BLaER1 (cell line): ENCODE measurements at regions not wholly inside any gene's neighbourhood (a gene's known extent, or its start where the extent isn't known, plus 50 kb on each side); places are given as distances from the start of the nearest gene placed in this dataset.

Source experiments
- H3K27ac ChIP-seq: shearing (Covaris generic); formaldehyde crosslinking; 2 replicates; pipeline ENCODE4 v1.8.1; 2022
- H3K27me3 ChIP-seq: shearing (Covaris generic); formaldehyde crosslinking; 2 replicates; pipeline ENCODE4 v1.8.1; 2022
- H3K36me3 ChIP-seq: shearing (Covaris generic); formaldehyde crosslinking; 2 replicates; pipeline ENCODE4 v1.8.1; 2022
- H3K4me1 ChIP-seq: shearing (Covaris generic); formaldehyde crosslinking; 2 replicates; pipeline ENCODE4 v1.8.1; 2022
- H3K4me2 ChIP-seq: shearing (Covaris generic); formaldehyde crosslinking; 2 replicates; pipeline ENCODE4 v1.8.1; 2022
- H3K4me3 ChIP-seq: shearing (Covaris generic); formaldehyde crosslinking; 2 replicates; pipeline ENCODE4 v1.8.1; 2022
- H3K9ac ChIP-seq: shearing (Covaris generic); formaldehyde crosslinking; 2 replicates; pipeline ENCODE4 v1.8.1; 2022
- H3K9me3 ChIP-seq: shearing (Covaris generic); formaldehyde crosslinking; 2 replicates; pipeline ENCODE4 v1.8.1; 2022
- H4K20me1 ChIP-seq: shearing (Covaris generic); formaldehyde crosslinking; 2 replicates; pipeline ENCODE4 v1.8.1; 2022
- Cebpa-rat ChIP-seq: shearing (Covaris generic); IDR thresholded peaks from 2 replicates; pipeline ENCODE4 v1.8.1; 2022

DNA sequence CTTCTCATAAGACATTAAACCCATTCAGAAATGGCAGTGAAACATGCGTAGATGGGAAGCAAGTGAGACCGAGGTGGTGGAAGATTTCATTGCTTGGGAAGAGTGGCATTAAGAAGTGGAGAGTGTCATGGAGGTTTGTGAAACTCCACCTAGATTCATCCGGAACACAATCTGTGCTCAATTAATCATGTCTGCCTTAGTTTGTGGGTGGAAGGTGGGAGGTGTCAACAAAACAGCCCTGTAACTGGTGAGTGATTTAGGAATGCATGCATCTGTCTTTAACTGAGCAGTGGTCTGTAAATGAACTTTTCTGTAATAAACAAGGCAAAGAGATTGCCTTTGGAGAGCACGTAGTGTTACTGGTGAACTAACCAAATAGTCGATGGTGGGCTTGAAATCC, 113.7 kb downstream of the WNT5A start:
- Histone ChIP-seq H3K9ac (no peak overlapping the region), H3K4me3 (no peak overlapping the region), H4K20me1 (no peaks in the 10 kb centered on the region), H3K9me3 (no peaks in the 10 kb centered on the region), H3K36me3 (no peaks in the 10 kb centered on the region), H3K4me2 (no peak overlapping the region), H3K27me3 (no peaks in the 10 kb centered on the region), H3K4me1 (peaks cover 8% of the 10 kb centered on the region), H3K27ac (no peak overlapping the region)
- no peak for TF ChIP-seq Cebpa-rat

DNA sequence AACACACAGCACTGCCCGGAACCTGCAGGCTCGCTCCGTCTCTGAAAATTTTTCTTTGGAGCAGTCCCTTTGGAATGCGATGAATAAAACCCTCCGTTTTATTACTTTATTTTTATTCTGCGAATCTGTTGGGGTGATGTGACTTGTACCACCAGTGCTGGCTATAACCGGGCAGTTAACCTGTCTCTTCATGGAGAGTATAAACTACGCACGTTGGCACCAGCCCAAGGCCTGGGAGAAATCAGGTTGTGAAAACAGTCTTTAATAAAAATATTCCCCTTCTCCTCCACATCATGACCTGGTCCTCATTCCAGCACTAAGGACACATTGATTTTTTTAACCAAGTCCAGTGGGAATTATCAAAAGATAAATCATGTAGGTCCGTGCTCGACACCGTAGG, 116.8 kb downstream of the WNT5A start:
- no peak for TF ChIP-seq Cebpa-rat
- Histone ChIP-seq H3K36me3 (no peaks in the 10 kb centered on the region), H3K4me1 (no peaks in the 10 kb centered on the region), H4K20me1 (no peaks in the 10 kb centered on the region), H3K27me3 (no peaks in the 10 kb centered on the region), H3K9me3 (no peaks in the 10 kb centered on the region), H3K4me3 (no peak overlapping the region), H3K4me2 (no peak overlapping the region), H3K27ac (no peak overlapping the region), H3K9ac (no peak overlapping the region)

DNA sequence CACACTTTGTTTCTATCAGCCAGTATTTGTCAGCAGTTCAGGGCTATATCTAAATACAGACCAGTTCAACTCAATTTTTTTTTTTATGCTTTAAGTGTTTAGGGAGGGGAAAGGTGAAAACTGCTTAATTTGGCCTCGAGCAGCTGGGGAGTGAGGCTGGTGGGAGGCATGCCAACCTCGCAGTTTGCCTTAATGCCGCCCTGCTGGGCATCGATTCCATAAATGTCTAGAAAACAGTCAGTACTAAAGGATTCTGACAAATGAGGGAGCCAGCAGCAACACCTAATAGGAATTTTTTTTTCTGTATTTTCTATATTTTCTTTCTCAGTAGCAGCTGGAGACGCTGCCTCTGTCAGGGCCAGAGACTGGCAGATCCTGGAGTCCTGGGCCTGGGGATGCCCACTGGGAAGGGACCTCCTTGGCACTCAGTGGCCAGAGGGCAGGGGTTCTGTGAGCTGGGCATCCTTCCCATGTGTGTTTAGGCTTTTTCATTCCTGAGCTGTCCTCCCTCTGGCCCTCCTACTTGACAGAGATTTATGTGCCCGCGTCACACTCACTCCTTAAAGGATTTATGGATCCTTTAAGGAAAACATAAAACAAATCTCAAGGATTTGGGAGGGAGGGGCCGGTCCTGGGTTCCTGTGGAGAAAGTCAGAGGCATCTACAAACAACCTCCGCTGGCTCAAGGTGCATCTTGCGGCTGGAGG, 117.8 kb downstream of the WNT5A start:
- Histone ChIP-seq H3K36me3 (no peaks in the 10 kb centered on the region), H3K9ac (no peak overlapping the region), H3K4me3 (no peak overlapping the region), H3K27ac (no peak overlapping the region), H3K9me3 (no peaks in the 10 kb centered on the region), H3K27me3 (no peaks in the 10 kb centered on the region), H3K4me2 (no peak overlapping the region), H4K20me1 (no peaks in the 10 kb centered on the region), H3K4me1 (no peaks in the 10 kb centered on the region)
- no peak for TF ChIP-seq Cebpa-rat

DNA sequence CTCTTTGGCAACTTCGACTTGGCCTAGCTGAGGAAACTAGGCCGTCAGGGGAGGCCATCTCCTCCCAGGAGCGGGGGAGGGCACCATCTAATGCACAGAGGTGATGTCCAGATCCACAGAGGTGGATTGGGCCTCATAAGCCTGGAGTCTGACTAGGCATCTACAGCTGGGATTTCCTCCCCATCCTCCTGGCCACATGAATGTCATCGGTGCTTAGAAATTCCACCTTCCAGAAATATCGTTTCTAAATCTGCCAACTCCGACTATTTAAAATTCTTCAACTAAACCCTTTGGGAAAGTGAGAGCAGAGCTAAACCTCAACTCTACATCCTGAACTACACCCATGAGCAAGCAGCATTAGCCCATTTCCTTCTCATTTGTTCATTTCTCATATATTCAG, 118.7 kb downstream of the WNT5A start:
- H3K4me2 ChIP-seq, result no peak overlapping the region
- H3K4me3 ChIP-seq, result no peak overlapping the region
- no peak overlapping the region for H3K27ac ChIP-seq
- H3K36me3 ChIP-seq, result no peaks in the 10 kb centered on the region
- H3K9ac ChIP-seq, result no peak overlapping the region
- TF ChIP-seq Cebpa-rat, result no peak
- no peaks in the 10 kb centered on the region for H3K4me1 ChIP-seq
- no peaks in the 10 kb centered on the region for H4K20me1 ChIP-seq
- no peaks in the 10 kb centered on the region for H3K27me3 ChIP-seq
- H3K9me3 ChIP-seq, result no peaks in the 10 kb centered on the region

DNA sequence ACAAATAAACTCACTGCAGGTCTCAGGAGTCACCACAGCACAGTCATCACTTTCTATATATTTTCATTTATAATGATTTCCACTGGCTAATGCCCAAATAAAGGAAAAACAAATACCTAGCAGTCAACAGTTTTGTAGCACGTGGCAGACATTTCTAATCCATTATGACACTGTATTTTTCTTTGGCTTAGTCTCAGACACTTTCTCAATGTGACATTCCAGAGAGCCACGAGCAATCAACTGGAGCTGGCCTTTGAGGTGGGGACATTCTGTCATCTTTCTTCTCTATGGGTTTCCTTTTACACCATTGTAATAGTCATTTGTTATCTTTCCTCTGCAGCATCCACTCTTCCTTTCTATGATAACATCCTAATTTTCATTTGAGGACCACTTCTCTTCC, 119.7 kb downstream of the WNT5A start:
- Histone ChIP-seq H3K27me3 (no peaks in the 10 kb centered on the region), H3K36me3 (no peaks in the 10 kb centered on the region), H4K20me1 (no peaks in the 10 kb centered on the region), H3K4me2 (no peak overlapping the region), H3K9me3 (no peaks in the 10 kb centered on the region), H3K27ac (no peak overlapping the region), H3K4me1 (no peaks in the 10 kb centered on the region), H3K9ac (no peak overlapping the region), H3K4me3 (no peak overlapping the region)
- no peak for TF ChIP-seq Cebpa-rat

DNA sequence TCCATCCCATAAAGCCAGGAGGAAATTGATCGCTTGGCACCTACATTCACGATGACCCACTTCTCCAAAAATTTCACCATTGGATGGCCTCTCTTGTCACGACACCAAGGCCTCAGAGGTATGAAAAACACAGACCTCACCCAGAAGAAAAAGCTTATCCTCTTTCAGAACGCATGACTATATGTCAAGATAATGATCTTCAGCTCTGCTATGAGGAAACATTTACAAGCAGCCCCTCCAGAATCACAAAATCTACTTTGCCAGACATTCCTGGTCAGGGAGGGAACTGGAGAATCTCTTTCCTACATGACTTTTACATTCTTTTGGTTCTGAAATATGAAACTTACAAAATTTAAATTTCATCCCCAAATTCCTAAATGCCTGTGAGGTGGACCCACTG, 122.7 kb downstream of the WNT5A start:
- TF ChIP-seq Cebpa-rat, result no peak
- Histone ChIP-seq H3K27me3 (no peaks in the 10 kb centered on the region), H3K36me3 (no peaks in the 10 kb centered on the region), H3K9ac (no peak overlapping the region), H3K4me2 (no peak overlapping the region), H4K20me1 (no peaks in the 10 kb centered on the region), H3K9me3 (no peaks in the 10 kb centered on the region), H3K27ac (no peak overlapping the region), H3K4me1 (no peaks in the 10 kb centered on the region), H3K4me3 (no peak overlapping the region)

DNA sequence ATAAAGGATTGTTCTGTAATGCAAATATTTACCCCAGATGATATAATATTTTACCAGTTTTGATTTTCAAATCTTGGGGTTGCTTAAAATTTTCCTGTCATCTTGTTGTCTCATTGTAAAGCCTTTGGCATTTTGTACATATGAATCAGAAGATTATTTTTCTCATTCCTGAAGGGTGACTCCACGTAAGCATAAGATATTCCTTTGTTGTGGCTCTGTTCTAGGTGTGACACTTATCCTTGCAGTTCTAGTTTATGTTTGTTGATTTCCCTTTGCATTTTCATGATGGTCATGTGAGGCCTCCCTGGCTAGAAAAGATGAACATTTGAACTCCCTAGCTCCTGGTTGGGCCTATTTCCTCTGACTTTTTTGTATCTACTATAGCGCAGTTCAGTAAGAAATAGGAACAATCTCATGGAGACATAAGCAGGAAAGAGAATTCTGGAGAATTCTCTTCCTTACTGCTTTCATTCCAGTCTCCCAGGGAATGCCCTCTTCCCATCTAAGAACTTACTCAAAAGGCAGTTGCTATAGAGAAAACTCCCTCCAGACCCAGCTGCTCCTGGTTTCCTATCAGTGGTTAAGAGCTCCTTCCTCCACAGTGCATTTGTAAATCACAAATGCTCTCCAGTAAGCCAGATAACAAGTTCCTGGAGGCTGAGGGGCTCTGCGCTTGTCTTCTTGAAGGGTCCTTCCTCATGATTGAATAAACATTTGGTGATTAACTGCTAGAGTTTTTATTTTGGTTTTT, 124.7 kb downstream of the WNT5A start:
- H3K9me3 ChIP-seq, result no peaks in the 10 kb centered on the region
- H4K20me1 ChIP-seq, result no peaks in the 10 kb centered on the region
- no peak overlapping the region for H3K27ac ChIP-seq
- H3K4me1 ChIP-seq, result no peaks in the 10 kb centered on the region
- no peak for TF ChIP-seq Cebpa-rat
- no peak overlapping the region for H3K4me2 ChIP-seq
- H3K27me3 ChIP-seq, result no peaks in the 10 kb centered on the region
- H3K36me3 ChIP-seq, result no peaks in the 10 kb centered on the region
- no peak overlapping the region for H3K4me3 ChIP-seq
- no peak overlapping the region for H3K9ac ChIP-seq

DNA sequence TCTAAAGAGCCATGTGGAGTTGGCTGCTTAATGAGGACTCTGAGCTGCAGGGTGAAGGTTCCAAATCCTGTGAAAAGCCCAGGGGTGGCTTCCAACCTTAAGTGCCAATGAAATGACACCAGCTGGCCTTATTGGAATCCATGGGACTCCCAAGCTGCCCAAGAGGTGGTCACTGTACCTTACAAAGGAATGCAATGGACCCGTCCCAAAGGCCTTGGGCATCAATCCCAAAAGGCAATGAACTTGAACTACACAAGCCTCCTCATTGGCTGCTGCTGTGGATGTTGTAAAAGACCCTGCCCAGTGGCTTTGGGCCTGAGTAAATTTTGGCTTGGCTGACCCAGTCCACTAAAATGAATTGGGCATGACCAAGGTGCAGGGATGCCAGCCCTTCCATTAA, 129.3 kb downstream of the WNT5A start:
- H3K9ac ChIP-seq, result no peak overlapping the region
- no peaks in the 10 kb centered on the region for H3K27me3 ChIP-seq
- H3K27ac ChIP-seq, result no peak overlapping the region
- H3K36me3 ChIP-seq, result no peaks in the 10 kb centered on the region
- no peaks in the 10 kb centered on the region for H3K9me3 ChIP-seq
- no peaks in the 10 kb centered on the region for H4K20me1 ChIP-seq
- TF ChIP-seq Cebpa-rat, result no peak
- H3K4me3 ChIP-seq, result no peak overlapping the region
- H3K4me1 ChIP-seq, result no peaks in the 10 kb centered on the region
- H3K4me2 ChIP-seq, result no peak overlapping the region

DNA sequence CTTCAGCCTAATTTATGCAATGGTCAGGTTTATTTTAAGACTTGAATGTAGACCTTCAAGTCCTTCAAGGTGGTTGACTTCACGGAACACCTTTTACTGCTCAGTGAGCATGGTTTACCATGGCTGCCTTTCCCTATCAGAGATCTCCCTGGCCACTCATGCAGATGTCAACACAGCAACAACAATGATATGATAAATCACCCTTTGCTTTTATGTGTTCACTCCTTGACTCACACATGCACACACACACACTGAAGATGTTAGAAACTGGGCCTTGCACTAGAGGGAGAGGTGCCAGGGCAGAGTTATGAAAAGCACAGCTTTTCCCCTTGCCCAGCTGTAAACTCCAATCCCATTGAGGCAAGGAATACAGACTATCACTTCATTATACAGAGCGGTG, 134.4 kb downstream of the WNT5A start:
- no peak for TF ChIP-seq Cebpa-rat
- Histone ChIP-seq H3K4me3 (no peak overlapping the region), H3K9ac (no peak overlapping the region), H3K4me2 (no peak overlapping the region), H3K9me3 (no peaks in the 10 kb centered on the region), H3K27me3 (no peaks in the 10 kb centered on the region), H3K36me3 (no peaks in the 10 kb centered on the region), H3K27ac (no peak overlapping the region), H3K4me1 (no peaks in the 10 kb centered on the region), H4K20me1 (no peaks in the 10 kb centered on the region)

DNA sequence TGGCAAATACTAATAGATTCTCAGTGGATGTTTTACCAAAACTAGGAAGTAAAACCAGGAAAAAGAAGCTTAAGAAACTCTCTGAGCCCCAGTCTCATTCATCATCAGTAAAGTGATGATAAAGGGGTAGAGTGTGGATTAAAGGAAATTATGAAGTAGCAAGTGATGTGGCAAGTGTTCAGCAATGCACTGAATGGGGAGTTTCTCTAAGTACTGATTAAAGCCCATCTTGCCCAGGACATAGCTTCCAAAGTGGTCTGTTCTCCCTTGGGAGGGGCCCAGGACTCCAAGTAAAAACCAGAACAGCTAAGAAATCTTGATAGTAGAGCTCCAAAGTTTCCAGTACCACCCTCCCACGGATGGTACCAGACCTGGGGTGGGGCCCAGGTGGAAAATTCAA, 137.3 kb downstream of the WNT5A start:
- H3K4me1 ChIP-seq, result no peaks in the 10 kb centered on the region
- no peaks in the 10 kb centered on the region for H3K9me3 ChIP-seq
- no peaks in the 10 kb centered on the region for H3K36me3 ChIP-seq
- H4K20me1 ChIP-seq, result no peaks in the 10 kb centered on the region
- no peak overlapping the region for H3K4me3 ChIP-seq
- no peak for TF ChIP-seq Cebpa-rat
- H3K27ac ChIP-seq, result no peak overlapping the region
- H3K4me2 ChIP-seq, result no peak overlapping the region
- H3K27me3 ChIP-seq, result no peaks in the 10 kb centered on the region
- H3K9ac ChIP-seq, result no peak overlapping the region
